Esophagus squamous epithelium (tissue), 5 donors: ENCODE measurements at regions not wholly inside any gene's neighbourhood (a gene's known extent, or its start where the extent isn't known, plus 50 kb on each side); places are given as distances from the start of the nearest gene placed in this dataset.

ENCODE experiments used
- DNase-seq: peaks from one replicate; lab custom pipeline; 2025; lab: John Stamatoyannopoulos, UW
- H3K27ac ChIP-seq, 4 donors: fragments of 200-600 bp; sonication (generic); one replicate each; pipeline ENCODE4 v1.5.1; 2016 to 2019; ENCODE audit warnings: mild to moderate bottlenecking in 1 of 4
- H3K27me3 ChIP-seq, 4 donors: fragments of 200-600 bp; sonication (generic); 1 replicate in 3 of 4; 2 replicates in 1 of 4; pipeline versions ENCODE4 v1.5.1 to v1.6.0; 2017 to 2021; ENCODE audit warnings: antibody characterized with exemption in 1 of 4
- H3K36me3 ChIP-seq, 3 donors: fragments of 200-600 bp; sonication (generic); one replicate each; pipeline ENCODE4 v1.5.1; 2016 to 2019
- H3K4me1 ChIP-seq, 3 donors: fragments of 200-600 bp; sonication (generic); one replicate each; pipeline ENCODE4 v1.5.1; 2017 to 2019
- H3K4me3 ChIP-seq, 4 donors: fragments of 200-600 bp; sonication (generic); 1 replicate in 3 of 4; 2 replicates in 1 of 4; pipeline ENCODE4 v1.5.1; 2016 to 2019; ENCODE audit warnings: mild to moderate bottlenecking in 2 of 4, moderate library complexity in 1 of 4
- H3K9me3 ChIP-seq, 3 donors: fragments of 200-600 bp; sonication (generic); one replicate each; pipeline ENCODE4 v1.5.1; 2016 to 2019
- POLR2A ChIP-seq, 4 donors: fragments of 450-650 bp; IDR thresholded peaks; one replicate each; pipeline ENCODE4 v1.6.1; 2017; ENCODE audit warnings: antibody characterized with exemption in 4 of 4, mild to moderate bottlenecking in 4 of 4, moderate library complexity in 3 of 4
- WGBS, 2 donors: methylation state at CpG; one replicate each; pipeline ENCODE4 v1.1.5; 2018; 5-methylcytosine and 5-hydroxymethylcytosine counted together
- intact Hi-C: fragments of 100-400 bp; cut with DNase I; formaldehyde crosslinking; loops from one replicate; pipeline ENCODE4 v1.15.0; 2022
- TF ChIP-seq, protein P1 (sequence below), 6 experiments: fragments of 450-650 bp in 4 of 6; fragments of 200-600 bp in 2 of 6; sonication (generic) in 2 of 6; IDR thresholded peaks; one replicate each; pipeline ENCODE4 v1.5.1; 2016 to 2019; ENCODE audit warnings: antibody characterized with exemption in 6 of 6, mild to moderate bottlenecking in 4 of 6, moderate library complexity in 4 of 6
- donor health status: DM: yes; HTN: yes; CAD: no.

DNA sequence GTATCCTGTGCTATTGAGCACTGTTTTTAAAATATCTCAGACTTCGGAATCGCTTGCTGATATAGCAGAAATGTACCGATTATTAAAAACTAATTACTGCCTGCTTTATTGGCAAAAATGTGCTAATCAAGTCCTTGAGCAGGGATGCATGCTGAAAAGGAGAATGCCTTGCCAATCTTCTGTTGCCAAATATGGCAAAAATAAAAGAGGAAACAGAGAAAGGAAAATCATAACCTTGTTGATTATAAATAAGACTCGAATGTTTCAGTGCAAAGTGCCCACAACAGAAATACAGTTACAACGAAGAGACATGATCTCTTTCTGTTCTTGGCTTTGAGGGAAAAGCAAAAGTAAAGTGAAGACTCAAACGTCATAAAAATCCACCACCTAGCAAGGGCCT, 248.5 kb downstream of the TMEM182 start:
- Histone ChIP-seq H3K27ac (no peak overlapping the region), H3K27me3 (no peaks in the 10 kb centered on the region), H3K4me1 (no peaks in the 10 kb centered on the region), H3K9me3 (no peaks in the 10 kb centered on the region), H3K4me3 (no peak overlapping the region), H3K36me3 (no peaks in the 10 kb centered on the region)
- intact Hi-C loops: no loop called here
- TF ChIP-seq POLR2A (IDR thresholded peaks at IDR 0.05): no peak
- TF ChIP-seq, protein P1, sequence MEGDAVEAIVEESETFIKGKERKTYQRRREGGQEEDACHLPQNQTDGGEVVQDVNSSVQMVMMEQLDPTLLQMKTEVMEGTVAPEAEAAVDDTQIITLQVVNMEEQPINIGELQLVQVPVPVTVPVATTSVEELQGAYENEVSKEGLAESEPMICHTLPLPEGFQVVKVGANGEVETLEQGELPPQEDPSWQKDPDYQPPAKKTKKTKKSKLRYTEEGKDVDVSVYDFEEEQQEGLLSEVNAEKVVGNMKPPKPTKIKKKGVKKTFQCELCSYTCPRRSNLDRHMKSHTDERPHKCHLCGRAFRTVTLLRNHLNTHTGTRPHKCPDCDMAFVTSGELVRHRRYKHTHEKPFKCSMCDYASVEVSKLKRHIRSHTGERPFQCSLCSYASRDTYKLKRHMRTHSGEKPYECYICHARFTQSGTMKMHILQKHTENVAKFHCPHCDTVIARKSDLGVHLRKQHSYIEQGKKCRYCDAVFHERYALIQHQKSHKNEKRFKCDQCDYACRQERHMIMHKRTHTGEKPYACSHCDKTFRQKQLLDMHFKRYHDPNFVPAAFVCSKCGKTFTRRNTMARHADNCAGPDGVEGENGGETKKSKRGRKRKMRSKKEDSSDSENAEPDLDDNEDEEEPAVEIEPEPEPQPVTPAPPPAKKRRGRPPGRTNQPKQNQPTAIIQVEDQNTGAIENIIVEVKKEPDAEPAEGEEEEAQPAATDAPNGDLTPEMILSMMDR (IDR thresholded peaks at IDR 0.05): no peak
- no peak for DNase-seq
- WGBS, 2 donors: 28 to 48% methylated on average over 6 of the region's 6 CpGs

DNA sequence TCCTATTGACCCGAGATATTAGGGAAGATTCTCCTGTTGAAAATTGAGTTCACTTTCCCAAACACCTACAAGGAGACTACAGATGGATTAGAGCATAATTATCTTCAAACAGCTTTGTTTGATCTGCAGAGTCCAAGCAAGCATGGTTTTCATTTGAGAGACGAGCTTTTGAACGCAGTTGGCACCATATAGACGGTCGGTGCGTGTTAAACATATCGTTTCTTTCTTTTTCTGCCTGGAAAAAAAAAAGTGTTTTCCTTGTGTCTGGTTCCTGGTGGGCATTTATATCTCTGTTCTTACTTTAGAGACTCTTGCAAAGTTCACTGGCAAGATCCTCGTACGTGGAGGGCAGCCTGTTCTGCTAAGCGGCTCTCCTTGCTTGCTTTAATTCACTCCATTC, 248.9 kb downstream of the TMEM182 start:
- intact Hi-C loops: no loop called here
- Histone ChIP-seq H3K4me3 (no peak overlapping the region), H3K9me3 (no peaks in the 10 kb centered on the region), H3K27ac (no peak overlapping the region), H3K27me3 (no peaks in the 10 kb centered on the region), H3K36me3 (no peaks in the 10 kb centered on the region), H3K4me1 (no peaks in the 10 kb centered on the region)
- no peak for DNase-seq
- TF ChIP-seq POLR2A (IDR thresholded peaks at IDR 0.05): no peak
- TF ChIP-seq, protein P1 (IDR thresholded peaks at IDR 0.05): no peak
- WGBS, 2 donors: 56 to 58% methylated on average over 10 of the region's 10 CpGs

DNA sequence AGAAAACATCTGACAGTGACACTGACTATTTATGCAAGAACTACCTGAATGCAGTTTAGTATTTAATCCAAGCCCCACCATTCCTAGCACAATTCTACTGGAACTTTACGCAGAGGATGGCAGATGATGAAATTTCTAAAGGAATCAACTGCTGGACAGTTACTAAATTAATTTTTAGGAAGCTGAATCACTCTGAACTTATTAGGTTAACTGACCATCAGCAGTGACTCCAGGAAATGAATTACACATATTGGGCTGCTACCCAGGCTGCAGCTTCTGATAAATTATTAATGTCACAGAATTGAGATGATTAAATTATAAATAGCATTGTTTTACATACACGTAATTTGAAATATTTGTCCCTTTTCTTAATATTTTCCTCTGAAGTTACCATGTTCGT, 250.8 kb downstream of the TMEM182 start:
- WGBS, 2 donors: 69 to 78% methylated on average over 3 of the region's 3 CpGs
- Histone ChIP-seq H3K27ac (no peak overlapping the region), H3K4me3 (no peak overlapping the region), H3K4me1 (no peaks in the 10 kb centered on the region), H3K36me3 (no peaks in the 10 kb centered on the region), H3K27me3 (no peaks in the 10 kb centered on the region), H3K9me3 (no peaks in the 10 kb centered on the region)
- intact Hi-C loops: no loop called here
- DNase-seq: no peak
- TF ChIP-seq POLR2A (IDR thresholded peaks at IDR 0.05): no peak
- TF ChIP-seq, protein P1 (IDR thresholded peaks at IDR 0.05): no peak

DNA sequence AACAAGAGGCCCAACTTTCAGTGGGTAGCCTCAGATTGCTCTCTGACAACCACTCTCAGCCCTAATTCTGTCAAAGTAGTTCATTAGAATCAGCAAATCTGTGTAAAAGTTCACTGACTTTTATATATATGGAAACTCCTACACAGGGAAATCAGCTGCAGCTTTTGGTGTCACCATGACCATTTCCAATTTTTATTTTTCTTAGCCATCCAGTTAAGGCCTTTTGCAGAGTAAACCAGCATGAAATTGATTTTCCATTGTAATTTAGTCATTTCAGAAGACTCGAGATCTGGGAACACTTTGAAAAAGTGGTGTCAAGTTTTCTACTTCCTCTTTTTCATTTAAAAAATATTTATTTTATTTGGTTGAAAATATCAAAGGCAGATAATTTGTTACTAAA, 263.2 kb downstream of the TMEM182 start:
- intact Hi-C loops: no loop called here
- 63 to 68% methylated on average over 1 of the region's 1 CpG for WGBS, 2 donors
- H3K36me3 ChIP-seq: no peaks in the 10 kb centered on the region

DNA sequence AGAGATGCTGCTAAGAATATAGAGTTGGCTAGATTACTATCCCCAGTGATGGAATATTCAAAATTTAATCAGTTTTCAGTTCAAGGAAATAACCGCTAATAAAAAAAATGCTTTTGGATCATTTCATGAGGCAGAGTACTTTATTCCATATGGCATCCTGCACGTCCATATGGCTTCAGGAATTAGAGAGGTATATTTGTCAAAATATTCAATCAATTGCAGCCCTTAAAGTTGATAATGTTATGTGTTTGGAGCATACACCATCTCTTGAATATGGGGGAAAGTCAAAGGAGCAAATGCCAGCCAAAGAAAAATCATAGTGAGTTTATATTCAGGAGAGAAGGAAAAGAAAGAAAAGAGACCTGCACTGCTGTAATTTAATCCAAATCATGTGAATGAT, 266.4 kb downstream of the TMEM182 start:
- no peaks in the 10 kb centered on the region for H3K36me3 ChIP-seq
- WGBS, 2 donors: 63 to 67% methylated on average over 2 of the region's 2 CpGs
- no peaks in the 10 kb centered on the region for H3K4me1 ChIP-seq
- H3K27me3 ChIP-seq: no peaks in the 10 kb centered on the region
- H3K9me3 ChIP-seq: no peaks in the 10 kb centered on the region
- intact Hi-C loops: no loop called here
- DNase-seq: no peak
- H3K4me3 ChIP-seq: no peak overlapping the region
- TF ChIP-seq POLR2A (IDR thresholded peaks at IDR 0.05): no peak
- TF ChIP-seq, protein P1 (IDR thresholded peaks at IDR 0.05): no peak
- no peak overlapping the region for H3K27ac ChIP-seq

More for the DNA sequence above, 263.2 kb downstream of the TMEM182 start:
- H3K4me3 ChIP-seq: no peak overlapping the region
- H3K27ac ChIP-seq: no peak overlapping the region
- TF ChIP-seq, protein P1 (IDR thresholded peaks at IDR 0.05): no peak
- TF ChIP-seq POLR2A (IDR thresholded peaks at IDR 0.05): no peak
- H3K9me3 ChIP-seq: no peaks in the 10 kb centered on the region
- H3K4me1 ChIP-seq: no peaks in the 10 kb centered on the region
- no peak for DNase-seq
- H3K27me3 ChIP-seq: no peaks in the 10 kb centered on the region
